ENCODE measurements at regions not wholly inside any gene's neighbourhood (a gene's known extent, or its start where the extent isn't known, plus 50 kb on each side); places are given as distances from the start of the nearest gene placed in this dataset.

DNA sequence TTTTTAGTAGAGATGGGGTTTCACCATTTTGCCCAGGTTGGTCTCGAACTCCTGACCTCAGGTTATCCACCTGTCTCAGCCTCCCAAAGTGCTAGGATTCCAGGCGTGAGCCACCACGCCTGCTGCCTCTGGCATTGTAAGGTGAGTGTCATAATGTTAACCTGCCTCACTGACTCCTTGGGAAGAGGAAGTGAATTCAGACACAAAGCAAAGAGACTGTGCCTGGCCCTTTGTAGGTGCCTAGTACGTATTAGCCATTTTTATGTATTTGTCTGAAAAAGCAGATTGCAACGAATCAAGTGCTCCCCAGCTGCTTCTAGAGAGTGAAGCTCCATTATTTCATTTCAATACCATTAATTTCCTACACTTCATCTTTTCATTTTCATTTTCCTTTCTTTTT, 260.5 kb downstream of the SAMD5 start:
- H3K27ac ChIP-seq (ENCODE audit: low read depth in 1 of 2, low read length in 1 of 2), result no peak overlapping the region
- H3K36me3 ChIP-seq (ENCODE audit: control insufficient read depth in 2 of 2, insufficient read depth in 2 of 2, low read length in 1 of 2), result no peaks in the 10 kb centered on the region
- WGBS, result 93% methylated on average over 5 of the region's 5 CpGs
- H3K27me3 ChIP-seq (ENCODE audit: control insufficient read depth in 2 of 2, insufficient read depth in 1 of 2, low read length in 1 of 2), result no peaks in the 10 kb centered on the region
- no peak for DNase-seq (ENCODE audit: low read depth in 6 of 9, low spot score in 9 of 9)
- H3K4me3 ChIP-seq (ENCODE audit: low read length in 2 of 2), result no peak overlapping the region
- H3K4me1 ChIP-seq (ENCODE audit: control insufficient read depth in 2 of 2, insufficient read depth in 2 of 2, low read length in 2 of 2), result no peaks in the 10 kb centered on the region
- H3K9me3 ChIP-seq (ENCODE audit: control insufficient read depth in 2 of 2, insufficient read depth in 1 of 2, low read length in 1 of 2), result no peaks in the 10 kb centered on the region

DNA sequence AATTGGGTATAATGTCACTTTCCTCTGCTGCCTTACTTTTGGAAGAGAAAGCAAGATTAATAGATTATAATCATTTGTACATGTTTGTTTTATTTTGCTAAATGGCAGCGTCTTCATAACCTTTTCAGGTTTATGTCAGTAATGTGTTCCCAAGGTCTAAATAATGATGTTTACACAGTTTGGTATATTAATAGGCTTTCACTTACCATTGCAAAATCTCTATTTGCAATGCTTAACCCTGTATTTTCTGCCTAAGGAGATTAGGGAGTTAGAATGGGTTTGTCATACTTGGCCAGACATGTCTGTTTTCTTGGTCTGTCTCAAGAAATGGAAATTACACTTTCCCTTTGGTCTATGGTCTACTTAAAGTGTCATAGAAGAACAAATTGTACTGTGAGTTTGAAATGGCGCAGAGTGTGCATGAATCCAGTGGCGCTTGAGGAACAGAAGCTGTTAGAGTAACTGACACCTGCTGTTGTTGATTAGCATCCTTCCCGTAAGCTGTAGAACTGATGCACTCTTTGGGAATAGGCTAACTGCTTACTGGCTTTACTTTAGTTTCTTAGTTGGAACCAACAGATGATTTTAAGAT, 261.1 kb downstream of the SAMD5 start:
- H3K4me3 ChIP-seq (ENCODE audit: low read length in 2 of 2), result no peak overlapping the region
- no peak overlapping the region for H3K27ac ChIP-seq (ENCODE audit: low read depth in 1 of 2, low read length in 1 of 2)
- WGBS, result 83% methylated on average over 4 of the region's 4 CpGs
- no peaks in the 10 kb centered on the region for H3K9me3 ChIP-seq (ENCODE audit: control insufficient read depth in 2 of 2, insufficient read depth in 1 of 2, low read length in 1 of 2)
- H3K27me3 ChIP-seq (ENCODE audit: control insufficient read depth in 2 of 2, insufficient read depth in 1 of 2, low read length in 1 of 2), result no peaks in the 10 kb centered on the region
- no peak for DNase-seq (ENCODE audit: low read depth in 6 of 9, low spot score in 9 of 9)
- H3K4me1 ChIP-seq (ENCODE audit: control insufficient read depth in 2 of 2, insufficient read depth in 2 of 2, low read length in 2 of 2), result no peaks in the 10 kb centered on the region
- no peaks in the 10 kb centered on the region for H3K36me3 ChIP-seq (ENCODE audit: control insufficient read depth in 2 of 2, insufficient read depth in 2 of 2, low read length in 1 of 2)

DNA sequence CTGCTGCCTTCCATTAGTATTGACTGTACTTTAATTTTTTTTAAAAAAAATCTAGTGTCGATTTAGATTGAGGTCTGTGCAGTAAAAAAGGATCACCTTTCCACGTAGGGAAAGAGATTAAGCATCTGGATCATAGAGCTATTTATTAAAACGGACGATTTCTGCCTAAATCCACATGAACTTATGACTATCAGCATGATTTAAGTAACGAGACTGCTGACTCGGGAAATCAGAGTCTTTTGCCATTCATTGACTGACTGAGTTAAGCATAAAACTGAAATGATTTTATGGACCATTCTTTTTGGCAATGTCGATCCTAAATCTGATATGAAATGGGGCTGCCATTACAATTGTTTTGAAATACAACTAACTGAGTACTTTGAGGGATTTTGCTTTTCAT, 261.7 kb downstream of the SAMD5 start:
- H3K4me3 ChIP-seq (ENCODE audit: low read length in 2 of 2), result no peak overlapping the region
- no peaks in the 10 kb centered on the region for H3K36me3 ChIP-seq (ENCODE audit: control insufficient read depth in 2 of 2, insufficient read depth in 2 of 2, low read length in 1 of 2)
- H3K9me3 ChIP-seq (ENCODE audit: control insufficient read depth in 2 of 2, insufficient read depth in 1 of 2, low read length in 1 of 2), result no peaks in the 10 kb centered on the region
- 93% methylated on average over 7 of the region's 7 CpGs for WGBS
- no peak overlapping the region for H3K27ac ChIP-seq (ENCODE audit: low read depth in 1 of 2, low read length in 1 of 2)
- H3K27me3 ChIP-seq (ENCODE audit: control insufficient read depth in 2 of 2, insufficient read depth in 1 of 2, low read length in 1 of 2), result no peaks in the 10 kb centered on the region
- no peaks in the 10 kb centered on the region for H3K4me1 ChIP-seq (ENCODE audit: control insufficient read depth in 2 of 2, insufficient read depth in 2 of 2, low read length in 2 of 2)
- DNase-seq (ENCODE audit: low read depth in 6 of 9, low spot score in 9 of 9), result no peak

DNA sequence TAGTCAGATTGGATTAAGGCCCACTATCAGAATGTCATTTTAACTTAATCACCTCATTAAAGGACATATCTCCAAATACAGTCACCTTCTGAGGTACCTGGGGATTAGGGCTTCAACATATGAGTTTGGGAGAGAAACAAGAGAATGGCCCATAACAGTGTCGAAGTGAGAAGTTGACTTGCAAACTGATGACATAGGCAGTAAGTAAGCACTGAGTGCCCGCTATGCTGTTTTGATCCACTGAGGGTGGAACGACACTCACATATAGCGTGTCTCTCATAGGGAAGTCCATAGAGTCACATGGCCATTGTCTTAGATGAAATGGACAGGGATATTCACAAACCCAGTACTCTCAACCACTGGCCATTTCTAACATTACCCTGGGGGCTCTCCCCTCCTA, 264.2 kb downstream of the SAMD5 start:
- Histone ChIP-seq H3K4me1 (ENCODE audit: control insufficient read depth in 2 of 2, insufficient read depth in 2 of 2, low read length in 2 of 2) (no peaks in the 10 kb centered on the region), H3K36me3 (ENCODE audit: control insufficient read depth in 2 of 2, insufficient read depth in 2 of 2, low read length in 1 of 2) (no peaks in the 10 kb centered on the region), H3K4me3 (ENCODE audit: low read length in 2 of 2) (no peak overlapping the region), H3K9me3 (ENCODE audit: control insufficient read depth in 2 of 2, insufficient read depth in 1 of 2, low read length in 1 of 2) (no peaks in the 10 kb centered on the region), H3K27me3 (ENCODE audit: control insufficient read depth in 2 of 2, insufficient read depth in 1 of 2, low read length in 1 of 2) (no peaks in the 10 kb centered on the region), H3K27ac (ENCODE audit: low read depth in 1 of 2, low read length in 1 of 2) (no peak overlapping the region)
- 97% methylated on average over 4 of the region's 4 CpGs for WGBS
- no peak for DNase-seq (ENCODE audit: low read depth in 6 of 9, low spot score in 9 of 9)

DNA sequence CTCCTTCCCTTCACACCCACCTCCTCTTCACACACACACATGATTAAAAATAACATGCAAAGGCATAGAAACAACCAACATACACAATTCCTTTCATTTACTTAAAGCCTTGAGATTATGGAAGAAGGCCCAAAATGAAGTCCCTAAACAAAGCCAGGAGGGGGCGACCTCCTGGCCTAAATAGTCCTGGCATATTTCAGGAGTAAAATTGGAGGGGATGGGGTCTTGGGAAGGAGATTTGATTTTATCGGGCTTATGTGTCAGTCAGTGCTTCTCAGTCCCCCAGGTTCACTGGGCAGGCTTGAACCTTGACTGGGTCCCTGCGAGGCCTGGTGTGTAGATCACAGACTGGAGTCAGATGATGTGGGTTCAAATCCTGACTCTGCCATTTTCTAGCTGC, 266.4 kb downstream of the SAMD5 start:
- 90% methylated on average over 3 of the region's 3 CpGs for WGBS
- no peaks in the 10 kb centered on the region for H3K27me3 ChIP-seq (ENCODE audit: control insufficient read depth in 2 of 2, insufficient read depth in 1 of 2, low read length in 1 of 2)
- H3K4me3 ChIP-seq (ENCODE audit: low read length in 2 of 2), result no peak overlapping the region
- no peak for DNase-seq (ENCODE audit: low read depth in 6 of 9, low spot score in 9 of 9)
- H3K27ac ChIP-seq (ENCODE audit: low read depth in 1 of 2, low read length in 1 of 2), result no peak overlapping the region
- no peaks in the 10 kb centered on the region for H3K4me1 ChIP-seq (ENCODE audit: control insufficient read depth in 2 of 2, insufficient read depth in 2 of 2, low read length in 2 of 2)
- H3K9me3 ChIP-seq (ENCODE audit: control insufficient read depth in 2 of 2, insufficient read depth in 1 of 2, low read length in 1 of 2), result no peaks in the 10 kb centered on the region
- no peaks in the 10 kb centered on the region for H3K36me3 ChIP-seq (ENCODE audit: control insufficient read depth in 2 of 2, insufficient read depth in 2 of 2, low read length in 1 of 2)

DNA sequence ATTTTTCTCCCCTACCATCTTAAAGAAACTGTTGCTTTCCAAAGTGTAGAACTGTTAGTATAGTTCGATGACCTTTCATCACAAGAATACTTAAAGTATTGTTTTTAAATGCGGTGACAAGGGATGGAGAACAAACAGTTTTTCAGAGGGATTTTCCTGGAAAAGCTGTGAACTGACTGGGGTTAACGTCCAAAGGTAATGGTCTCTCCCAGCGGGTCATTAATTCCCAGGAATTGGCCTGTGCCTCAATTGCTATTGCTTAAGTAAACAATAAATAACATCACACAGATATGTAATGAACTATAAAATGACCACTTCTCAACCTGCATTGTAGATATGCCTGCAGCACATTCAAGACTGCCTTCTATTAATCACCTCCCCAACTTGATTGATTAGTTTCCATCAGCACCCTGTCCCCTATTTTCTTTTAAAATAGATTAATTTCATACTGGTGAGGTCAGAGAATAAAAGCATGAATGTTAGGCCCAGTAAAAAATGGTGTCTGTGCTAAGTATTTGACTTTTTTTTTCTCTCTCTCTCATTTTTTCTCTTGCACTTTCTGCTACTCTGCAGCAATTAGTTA, 268.2 kb downstream of the SAMD5 start:
- Histone ChIP-seq H3K36me3 (ENCODE audit: control insufficient read depth in 2 of 2, insufficient read depth in 2 of 2, low read length in 1 of 2) (no peaks in the 10 kb centered on the region), H3K4me1 (ENCODE audit: control insufficient read depth in 2 of 2, insufficient read depth in 2 of 2, low read length in 2 of 2) (no peaks in the 10 kb centered on the region), H3K27ac (ENCODE audit: low read depth in 1 of 2, low read length in 1 of 2) (no peak overlapping the region), H3K4me3 (ENCODE audit: low read length in 2 of 2) (no peak overlapping the region), H3K9me3 (ENCODE audit: control insufficient read depth in 2 of 2, insufficient read depth in 1 of 2, low read length in 1 of 2) (no peaks in the 10 kb centered on the region), H3K27me3 (ENCODE audit: control insufficient read depth in 2 of 2, insufficient read depth in 1 of 2, low read length in 1 of 2) (no peaks in the 10 kb centered on the region)
- no peak for DNase-seq (ENCODE audit: low read depth in 6 of 9, low spot score in 9 of 9)
- WGBS, result 91% methylated on average over 4 of the region's 4 CpGs

DNA sequence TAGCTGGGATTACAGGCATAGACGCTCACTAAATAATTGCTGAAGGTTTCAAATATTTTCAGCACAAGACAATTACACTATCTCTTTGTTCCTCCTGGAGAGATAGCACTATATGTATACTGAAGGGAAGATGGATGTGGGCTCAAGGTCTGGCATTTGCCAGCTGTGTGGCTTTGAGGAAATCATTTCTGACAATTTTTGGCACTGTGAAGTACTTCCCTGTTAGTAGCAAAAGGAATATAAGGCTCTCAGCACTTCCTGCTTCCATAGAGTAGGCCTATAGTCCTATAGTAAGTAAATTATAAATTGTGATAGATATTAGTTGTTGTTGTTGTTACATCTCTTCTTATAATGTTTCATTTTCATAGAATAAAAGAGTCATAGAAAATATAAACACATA, 271.1 kb downstream of the SAMD5 start:
- Histone ChIP-seq H3K4me1 (ENCODE audit: control insufficient read depth in 2 of 2, insufficient read depth in 2 of 2, low read length in 2 of 2) (no peaks in the 10 kb centered on the region), H3K27ac (ENCODE audit: low read depth in 1 of 2, low read length in 1 of 2) (no peak overlapping the region), H3K36me3 (ENCODE audit: control insufficient read depth in 2 of 2, insufficient read depth in 2 of 2, low read length in 1 of 2) (no peaks in the 10 kb centered on the region), H3K9me3 (ENCODE audit: control insufficient read depth in 2 of 2, insufficient read depth in 1 of 2, low read length in 1 of 2) (no peaks in the 10 kb centered on the region), H3K27me3 (ENCODE audit: control insufficient read depth in 2 of 2, insufficient read depth in 1 of 2, low read length in 1 of 2) (no peaks in the 10 kb centered on the region), H3K4me3 (ENCODE audit: low read length in 2 of 2) (no peak overlapping the region)
- 97% methylated on average over 1 of the region's 1 CpG for WGBS
- DNase-seq (ENCODE audit: low read depth in 6 of 9, low spot score in 9 of 9), result no peak

DNA sequence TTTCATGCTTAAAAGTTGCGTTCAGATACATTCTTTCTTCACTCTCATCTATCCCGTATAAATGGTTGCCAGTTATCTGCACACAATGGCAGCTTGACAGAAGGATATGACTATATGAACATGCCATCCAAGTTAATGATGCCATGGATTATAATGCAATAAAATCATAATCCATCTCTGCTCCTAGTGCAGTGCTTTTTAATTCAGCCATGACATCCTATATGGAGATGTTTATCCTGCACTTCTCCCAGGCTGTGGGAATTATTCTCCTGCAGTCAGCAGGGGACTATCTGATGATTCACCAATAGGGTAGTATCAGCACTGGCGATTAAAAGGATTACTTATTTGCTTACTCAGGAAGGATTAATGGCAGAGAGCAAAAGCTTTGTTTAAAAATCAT, 273.8 kb downstream of the SAMD5 start:
- H3K36me3 ChIP-seq (ENCODE audit: control insufficient read depth in 2 of 2, insufficient read depth in 2 of 2, low read length in 1 of 2), result no peaks in the 10 kb centered on the region
- 94% methylated on average over 3 of the region's 3 CpGs for WGBS
- no peak overlapping the region for H3K4me3 ChIP-seq (ENCODE audit: low read length in 2 of 2)
- no peaks in the 10 kb centered on the region for H3K4me1 ChIP-seq (ENCODE audit: control insufficient read depth in 2 of 2, insufficient read depth in 2 of 2, low read length in 2 of 2)
- no peaks in the 10 kb centered on the region for H3K9me3 ChIP-seq (ENCODE audit: control insufficient read depth in 2 of 2, insufficient read depth in 1 of 2, low read length in 1 of 2)
- H3K27me3 ChIP-seq (ENCODE audit: control insufficient read depth in 2 of 2, insufficient read depth in 1 of 2, low read length in 1 of 2), result no peaks in the 10 kb centered on the region
- H3K27ac ChIP-seq (ENCODE audit: low read depth in 1 of 2, low read length in 1 of 2), result no peak overlapping the region
- DNase-seq (ENCODE audit: low read depth in 6 of 9, low spot score in 9 of 9), result no peak

DNA sequence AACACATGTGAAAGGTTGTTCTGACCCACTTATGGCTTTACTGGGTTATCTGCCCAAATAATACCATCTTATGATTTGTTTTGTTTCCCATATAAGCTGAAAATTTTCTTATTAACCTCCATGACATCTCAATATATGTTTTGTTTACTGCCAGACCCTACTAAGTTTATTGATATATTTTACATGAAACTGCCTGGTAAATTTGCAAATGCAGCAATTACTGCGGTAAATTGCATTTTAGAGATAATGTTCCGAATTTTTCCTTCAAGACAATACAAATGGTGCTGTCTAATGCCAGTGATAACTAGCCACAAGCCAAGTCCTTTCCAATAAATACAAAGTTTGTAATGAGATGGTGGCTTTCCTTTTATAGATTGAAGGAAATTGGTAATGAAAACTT, 275.9 kb downstream of the SAMD5 start:
- H3K27me3 ChIP-seq (ENCODE audit: control insufficient read depth in 2 of 2, insufficient read depth in 1 of 2, low read length in 1 of 2), result no peaks in the 10 kb centered on the region
- DNase-seq (ENCODE audit: low read depth in 6 of 9, low spot score in 9 of 9), result no peak
- no peaks in the 10 kb centered on the region for H3K4me1 ChIP-seq (ENCODE audit: control insufficient read depth in 2 of 2, insufficient read depth in 2 of 2, low read length in 2 of 2)
- no peaks in the 10 kb centered on the region for H3K9me3 ChIP-seq (ENCODE audit: control insufficient read depth in 2 of 2, insufficient read depth in 1 of 2, low read length in 1 of 2)
- no peak overlapping the region for H3K27ac ChIP-seq (ENCODE audit: low read depth in 1 of 2, low read length in 1 of 2)
- no peak overlapping the region for H3K4me3 ChIP-seq (ENCODE audit: low read length in 2 of 2)
- 91% methylated on average over 2 of the region's 2 CpGs for WGBS
- H3K36me3 ChIP-seq (ENCODE audit: control insufficient read depth in 2 of 2, insufficient read depth in 2 of 2, low read length in 1 of 2), result no peaks in the 10 kb centered on the region

Measured in thymus (tissue), 11 donors.